LNCaP clone FGC (cell line): ENCODE measurements at regions not wholly inside any gene's neighbourhood (a gene's known extent, or its start where the extent isn't known, plus 50 kb on each side); places are given as distances from the start of the nearest gene placed in this dataset.

ENCODE experiments used
- DNase-seq: peaks from one replicate; pipeline ENCODE4 v3.0.0-alpha.2; 2011; ENCODE audit warnings: low read depth
- H3K4me3 ChIP-seq: 2 replicates; pipeline ENCODE4 v1.5.1; 2011; ENCODE audit warnings: mild to moderate bottlenecking, low read depth, low read length, control low read depth
- CTCF ChIP-seq: IDR thresholded peaks from 2 replicates; pipeline ENCODE4 v1.5.1; 2012; ENCODE audit warnings: mild to moderate bottlenecking; ENCODE audit not compliant: control insufficient read depth, insufficient read depth; ENCODE audit errors: extremely low read depth

GRCh38 chr13:34588362-34588761 is 353.7 kb upstream of the NBEA start:
- no peak for TF ChIP-seq CTCF
- DNase-seq: no peak
- H3K4me3 ChIP-seq: no peak overlapping the region

- DNase-seq: no peak
- TF ChIP-seq CTCF: no peak
Observed at GRCh38 chr13:34589581-34589980, 352.5 kb upstream of the NBEA start.

GRCh38 chr13:34591129-34591528 is 350.9 kb upstream of the NBEA start:
- no peak for DNase-seq
- TF ChIP-seq CTCF: no peak
- H3K4me3 ChIP-seq: no peak overlapping the region

More at GRCh38 chr13:34589581-34589980, 352.5 kb upstream of the NBEA start:
- H3K4me3 ChIP-seq: no peak overlapping the region

- no peak overlapping the region for H3K4me3 ChIP-seq
- no peak for TF ChIP-seq CTCF
- peak; percentile 30 for DNase-seq
Observed at GRCh38 chr13:34591900-34592529, 350.1 kb upstream of the NBEA start.

GRCh38 chr13:34593658-34594057 is 348.4 kb upstream of the NBEA start:
- H3K4me3 ChIP-seq: no peak overlapping the region
- TF ChIP-seq CTCF: no peak

GRCh38 chr13:34594507-34594906 is 347.6 kb upstream of the NBEA start:
- TF ChIP-seq CTCF: no peak
- H3K4me3 ChIP-seq: no peak overlapping the region
- DNase-seq: no peak

More at GRCh38 chr13:34593658-34594057, 348.4 kb upstream of the NBEA start:
- no peak for DNase-seq

GRCh38 chr13:34608331-34608730 is 333.7 kb upstream of the NBEA start:
- no peak overlapping the region for H3K4me3 ChIP-seq
- no peak for DNase-seq

More at GRCh38 chr13:34608331-34608730, 333.7 kb upstream of the NBEA start:
- no peak for TF ChIP-seq CTCF
